ENCODE measurements at regions not wholly inside any gene's neighbourhood (a gene's known extent, or its start where the extent isn't known, plus 50 kb on each side); places are given as distances from the start of the nearest gene placed in this dataset.
"Not testable (repeated sequence)": the region's sequence is repeated elsewhere in the genome, so short reads cannot be mapped to it uniquely, and the experiment has no call there.

DNA sequence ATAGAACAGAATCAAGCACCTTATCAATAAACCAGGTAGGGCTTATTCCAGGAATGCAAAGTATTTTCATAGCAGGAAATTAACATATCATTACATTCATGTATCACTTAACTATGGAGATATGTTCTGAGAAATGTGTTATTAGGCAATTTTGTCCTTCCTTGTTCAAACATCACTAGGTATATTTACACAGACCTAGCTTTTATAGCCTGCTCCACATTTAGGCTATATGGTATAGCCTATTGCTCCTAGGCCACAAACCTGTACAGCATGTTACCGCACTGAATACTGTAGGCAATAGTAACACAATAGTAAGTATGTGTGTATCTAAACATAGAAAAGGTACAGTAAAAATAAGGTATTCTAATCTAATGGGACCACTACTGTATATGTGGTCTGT lies 82.8 kb upstream of the KCTD1 start:
- H3K27ac ChIP-seq, result no peak overlapping the region
- H3K4me3 ChIP-seq, result no peak overlapping the region
- H3K9me3 ChIP-seq, result no peaks in the 10 kb centered on the region
- no peaks in the 10 kb centered on the region for H3K4me1 ChIP-seq
- TF ChIP-seq POLR2A (IDR thresholded peaks at IDR 0.05), result no peak
- TF ChIP-seq, protein P1, sequence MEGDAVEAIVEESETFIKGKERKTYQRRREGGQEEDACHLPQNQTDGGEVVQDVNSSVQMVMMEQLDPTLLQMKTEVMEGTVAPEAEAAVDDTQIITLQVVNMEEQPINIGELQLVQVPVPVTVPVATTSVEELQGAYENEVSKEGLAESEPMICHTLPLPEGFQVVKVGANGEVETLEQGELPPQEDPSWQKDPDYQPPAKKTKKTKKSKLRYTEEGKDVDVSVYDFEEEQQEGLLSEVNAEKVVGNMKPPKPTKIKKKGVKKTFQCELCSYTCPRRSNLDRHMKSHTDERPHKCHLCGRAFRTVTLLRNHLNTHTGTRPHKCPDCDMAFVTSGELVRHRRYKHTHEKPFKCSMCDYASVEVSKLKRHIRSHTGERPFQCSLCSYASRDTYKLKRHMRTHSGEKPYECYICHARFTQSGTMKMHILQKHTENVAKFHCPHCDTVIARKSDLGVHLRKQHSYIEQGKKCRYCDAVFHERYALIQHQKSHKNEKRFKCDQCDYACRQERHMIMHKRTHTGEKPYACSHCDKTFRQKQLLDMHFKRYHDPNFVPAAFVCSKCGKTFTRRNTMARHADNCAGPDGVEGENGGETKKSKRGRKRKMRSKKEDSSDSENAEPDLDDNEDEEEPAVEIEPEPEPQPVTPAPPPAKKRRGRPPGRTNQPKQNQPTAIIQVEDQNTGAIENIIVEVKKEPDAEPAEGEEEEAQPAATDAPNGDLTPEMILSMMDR (IDR thresholded peaks at IDR 0.05), result no peak
- WGBS, 2 donors, result 0 to 35% methylated on average over 1 of the region's 1 CpG
- ATAC-seq (no peak), DNase-seq (no peak)
- intact Hi-C loops (cut with DNase I), result no loop called here
- H3K36me3 ChIP-seq (replicated peaks in 1 of 2; ENCODE audit: insufficient read depth in 1 of 2, low read depth in 2 of 2), result no peaks in the 10 kb centered on the region
- H3K27me3 ChIP-seq, result no peaks in the 10 kb centered on the region

DNA sequence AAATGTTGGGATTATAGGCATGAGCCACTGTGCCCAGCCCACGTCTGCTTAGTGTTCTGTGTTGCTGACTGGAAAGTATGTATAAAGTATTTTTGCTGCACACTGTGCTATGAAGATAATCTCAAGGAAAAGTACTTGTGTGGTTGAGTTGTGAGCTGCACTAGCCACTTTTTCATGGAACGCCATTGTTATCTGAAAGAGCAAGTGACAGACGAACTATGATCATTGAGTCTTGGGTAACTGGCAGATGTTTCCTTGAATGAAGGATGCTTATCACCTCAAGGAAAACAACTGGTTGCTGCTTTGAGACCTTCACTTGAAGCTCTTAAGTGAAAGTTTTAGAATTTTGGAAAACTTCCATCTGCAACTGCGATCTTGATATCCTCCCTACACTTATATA lies 82.2 kb upstream of the KCTD1 start:
- H3K4me1 ChIP-seq, result no peaks in the 10 kb centered on the region
- intact Hi-C loops (cut with DNase I), result no loop called here
- H3K36me3 ChIP-seq (replicated peaks in 1 of 2; ENCODE audit: insufficient read depth in 1 of 2, low read depth in 2 of 2), result no peaks in the 10 kb centered on the region
- DNase-seq (no peak), ATAC-seq (no peak)
- no peaks in the 10 kb centered on the region for H3K27me3 ChIP-seq
- H3K9me3 ChIP-seq, result no peaks in the 10 kb centered on the region
- WGBS, 2 donors, result 80 to 82% methylated on average over 4 of the region's 4 CpGs
- no peak overlapping the region for H3K4me3 ChIP-seq
- no peak overlapping the region for H3K27ac ChIP-seq
- TF ChIP-seq POLR2A (IDR thresholded peaks at IDR 0.05), result no peak
- TF ChIP-seq, protein P1 (IDR thresholded peaks at IDR 0.05), result no peak

DNA sequence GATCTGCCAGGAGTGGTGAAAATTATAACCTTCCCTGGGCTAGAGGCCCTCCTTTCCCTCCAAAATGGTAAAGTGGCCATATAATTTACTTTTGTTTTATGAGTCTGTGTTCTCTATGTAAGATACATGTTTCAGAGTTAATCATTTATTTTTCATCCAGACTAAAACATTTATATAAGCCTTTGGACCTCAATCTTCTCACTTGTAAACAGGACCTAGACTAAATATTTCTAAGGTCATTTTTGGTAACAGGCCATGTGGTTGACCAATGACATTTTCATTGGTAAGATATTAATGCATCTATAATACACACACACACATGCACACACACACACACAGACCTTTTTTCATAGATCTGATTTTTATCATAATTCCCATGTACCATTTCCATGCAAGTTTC lies 79.7 kb upstream of the KCTD1 start:
- no peak for DNase-seq
- H3K4me3 ChIP-seq, result no peak overlapping the region
- no peak for TF ChIP-seq POLR2A (IDR thresholded peaks at IDR 0.05)
- TF ChIP-seq, protein P1 (IDR thresholded peaks at IDR 0.05), result no peak
- H3K9me3 ChIP-seq, result peaks cover 0 to 10% (median 0%) of the 10 kb centered on the region in 3 donors
- no peaks in the 10 kb centered on the region for H3K36me3 ChIP-seq (replicated peaks in 1 of 2; ENCODE audit: insufficient read depth in 1 of 2, low read depth in 2 of 2)
- H3K27me3 ChIP-seq, result no peaks in the 10 kb centered on the region
- no peaks in the 10 kb centered on the region for H3K4me1 ChIP-seq
- intact Hi-C loops (cut with DNase I), result no loop called here
- ATAC-seq, result no peak
- no peak overlapping the region for H3K27ac ChIP-seq

DNA sequence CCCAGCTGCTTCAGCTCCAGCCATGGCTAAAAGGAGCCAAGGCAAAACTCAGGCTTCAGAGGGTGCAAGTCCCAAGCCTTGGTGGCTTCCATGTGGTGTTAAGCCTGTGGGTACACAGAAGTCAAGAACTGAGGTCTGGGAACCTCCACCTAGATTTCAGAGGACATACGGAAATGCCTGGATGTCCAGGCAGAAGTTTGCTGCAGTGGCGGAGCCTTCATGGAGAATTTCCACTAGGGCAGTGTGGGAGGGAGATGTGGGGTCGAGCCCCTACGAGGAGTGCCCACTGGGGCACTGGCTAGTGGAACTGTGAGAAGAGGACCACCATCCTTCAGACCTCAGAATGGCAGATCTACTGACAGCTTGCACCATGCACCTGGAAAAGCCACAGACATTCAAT lies 76.1 kb upstream of the KCTD1 start:
- Histone ChIP-seq H3K27ac (no peak overlapping the region), H3K4me1 (no peaks in the 10 kb centered on the region), H3K27me3 (no peaks in the 10 kb centered on the region), H3K9me3 (peaks cover 0 to 10% (median 0%) of the 10 kb centered on the region in 3 donors), H3K4me3 (no peak overlapping the region), H3K36me3 (replicated peaks in 1 of 2; ENCODE audit: insufficient read depth in 1 of 2, low read depth in 2 of 2) (no peaks in the 10 kb centered on the region)
- TF ChIP-seq, protein P1 (IDR thresholded peaks at IDR 0.05), result no peak
- no peak for TF ChIP-seq POLR2A (IDR thresholded peaks at IDR 0.05)
- WGBS, 2 donors, result 96 to 97% methylated on average over 3 to 4 of the region's 4 CpGs
- ATAC-seq, result no peak
- no peak for DNase-seq
- intact Hi-C loops (cut with DNase I), result loop anchor here (5.0 kb wide), 1 partner anchor 143 kb away; no protein-coding TSS in a partner anchor

GRCh38 chr18:26623314-26623713 lies 75.0 kb upstream of the KCTD1 start:
- ATAC-seq; H3K9me3 ChIP-seq; H3K4me1 ChIP-seq; DNase-seq; H3K27me3 ChIP-seq; H3K36me3 ChIP-seq (replicated peaks in 1 of 2; ENCODE audit: insufficient read depth in 1 of 2, low read depth in 2 of 2); H3K27ac ChIP-seq; H3K4me3 ChIP-seq: not testable (repeated sequence)
- WGBS, 2 donors, result 94 to 97% methylated on average over 2 of the region's 2 CpGs
- intact Hi-C loops (cut with DNase I), result loop anchor here (5.0 kb wide), 1 partner anchor 144 kb away; no protein-coding TSS in a partner anchor
